Esophagus (tissue), 2 donors: ENCODE measurements at regions not wholly inside any gene's neighbourhood (a gene's known extent, or its start where the extent isn't known, plus 50 kb on each side); places are given as distances from the start of the nearest gene placed in this dataset.

Source experiments
- H3K27ac ChIP-seq, 2 donors: one replicate each; pipeline ENCODE4 v1.5.1; 2013; ENCODE audit warnings: low read depth in 2 of 2, mild to moderate bottlenecking in 2 of 2, inconsistent platforms in 1 of 2, low read length in 1 of 2, moderate library complexity in 1 of 2
- H3K27me3 ChIP-seq, 2 donors: one replicate each; pipeline ENCODE4 v1.6.1; 2013; ENCODE audit warnings: low read length in 2 of 2, control low read depth in 1 of 2, mild to moderate bottlenecking in 1 of 2; ENCODE audit not compliant: insufficient read depth in 2 of 2, control insufficient read depth in 1 of 2
- H3K36me3 ChIP-seq, 2 donors: one replicate each; pipeline ENCODE4 v1.6.1; 2013; ENCODE audit warnings: low read length in 1 of 2; ENCODE audit not compliant: control insufficient read depth in 2 of 2, insufficient read depth in 2 of 2
- H3K4me1 ChIP-seq, 2 donors: one replicate each; pipeline ENCODE4 v1.6.1; 2013; ENCODE audit warnings: low read length in 1 of 2; ENCODE audit not compliant: control insufficient read depth in 2 of 2, insufficient read depth in 2 of 2
- H3K4me3 ChIP-seq, 2 donors: one replicate each; pipeline ENCODE4 v1.5.1; 2013; ENCODE audit warnings: low read length in 2 of 2, mild to moderate bottlenecking in 2 of 2, low read depth in 1 of 2, moderate library complexity in 1 of 2
- H3K9me3 ChIP-seq, 2 donors: one replicate each; pipeline ENCODE4 v1.6.1; 2013; ENCODE audit warnings: mild to moderate bottlenecking in 2 of 2, low read depth in 1 of 2, low read length in 1 of 2, moderate library complexity in 1 of 2; ENCODE audit not compliant: control insufficient read depth in 2 of 2, insufficient read depth in 1 of 2
- WGBS, 2 donors: extraction: QIAGEN DNeasy Blood & Tissue Kit; methylation state at CpG; one replicate each; pipeline ENCODE4 v1.1.7; 2013; 5-methylcytosine and 5-hydroxymethylcytosine counted together
- donor health status: healthy with polysubstance abuse.
- donor health status: Bipolar disorder and iron deficiency.

GRCh38 chr21:16145479-16145878 is 415.7 kb downstream of the USP25 start:
- Histone ChIP-seq H3K27ac (no peak overlapping the region), H3K36me3 (no peaks in the 10 kb centered on the region), H3K4me3 (no peak overlapping the region), H3K27me3 (no peaks in the 10 kb centered on the region), H3K4me1 (no peaks in the 10 kb centered on the region), H3K9me3 (no peaks in the 10 kb centered on the region)
- WGBS, 2 donors = 86 to 88% methylated on average over 7 of the region's 7 CpGs

DNA sequence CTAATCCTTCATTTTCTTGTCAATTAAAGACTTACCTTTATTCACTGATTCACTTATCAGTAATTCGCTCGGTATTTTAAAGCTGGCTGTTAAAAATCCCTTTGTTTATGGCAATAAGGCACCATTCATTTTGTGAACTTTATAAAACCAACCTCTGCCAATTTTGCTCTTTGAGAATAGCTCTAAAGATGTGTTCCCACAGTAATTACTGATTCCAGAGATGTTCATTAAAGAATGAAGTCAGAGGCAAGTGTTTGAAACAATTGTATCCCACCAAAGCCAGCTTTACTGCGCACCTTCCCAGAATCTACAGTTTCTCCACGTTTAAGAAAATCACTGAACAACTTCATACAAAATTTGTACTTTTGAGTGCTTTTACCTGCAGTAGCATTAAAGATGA is 424.5 kb downstream of the USP25 start:
- 90 to 94% methylated on average over 4 of the region's 4 CpGs for WGBS, 2 donors
- Histone ChIP-seq H3K4me1 (no peaks in the 10 kb centered on the region), H3K9me3 (no peaks in the 10 kb centered on the region), H3K4me3 (no peak overlapping the region), H3K27ac (no peak overlapping the region), H3K27me3 (no peaks in the 10 kb centered on the region), H3K36me3 (no peaks in the 10 kb centered on the region)

DNA sequence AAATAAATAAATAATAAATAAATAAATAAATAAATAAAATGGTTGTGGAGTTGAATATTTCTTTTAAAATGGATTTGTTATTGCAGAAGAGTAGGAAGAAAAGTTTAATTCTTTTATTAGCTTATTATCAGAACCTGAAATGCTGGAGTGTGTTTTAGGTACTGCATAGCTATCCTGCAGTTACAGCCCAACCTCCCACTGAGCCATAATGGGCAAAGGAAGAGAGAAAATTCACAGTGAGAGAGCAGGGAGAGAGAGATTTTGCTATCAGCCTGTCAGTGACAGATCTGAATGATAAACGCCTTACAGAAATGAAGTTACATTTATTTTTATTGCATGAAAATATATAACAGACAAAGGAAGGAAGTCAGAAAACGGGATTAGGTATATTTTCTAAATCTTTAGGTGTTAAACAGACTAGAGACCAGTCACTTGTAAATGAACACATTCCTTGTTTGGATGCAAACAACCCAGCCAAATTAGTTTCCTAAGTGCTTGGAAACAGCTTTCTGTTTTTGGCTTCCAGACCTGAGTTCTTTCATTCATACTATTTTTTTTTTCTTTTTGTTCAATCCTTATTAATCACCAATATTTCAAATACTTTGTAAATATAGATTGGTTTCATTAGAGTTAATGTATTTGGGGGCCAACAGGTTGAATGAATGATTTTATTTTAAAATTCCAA is 425.3 kb downstream of the USP25 start:
- H3K4me3 ChIP-seq = no peak overlapping the region
- no peaks in the 10 kb centered on the region for H3K9me3 ChIP-seq
- H3K27ac ChIP-seq = no peak overlapping the region
- no peaks in the 10 kb centered on the region for H3K4me1 ChIP-seq
- H3K27me3 ChIP-seq = no peaks in the 10 kb centered on the region
- WGBS, 2 donors = 67 to 84% methylated on average over 2 of the region's 2 CpGs
- H3K36me3 ChIP-seq = no peaks in the 10 kb centered on the region

- Histone ChIP-seq H3K4me1 (no peaks in the 10 kb centered on the region), H3K4me3 (no peak overlapping the region), H3K27ac (no peak overlapping the region), H3K9me3 (no peaks in the 10 kb centered on the region), H3K27me3 (no peaks in the 10 kb centered on the region), H3K36me3 (no peaks in the 10 kb centered on the region)
Observed at GRCh38 chr21:16156841-16157489, 427.2 kb downstream of the USP25 start.

- Histone ChIP-seq H3K36me3 (no peaks in the 10 kb centered on the region), H3K4me3 (no peak overlapping the region), H3K27me3 (no peaks in the 10 kb centered on the region), H3K9me3 (no peaks in the 10 kb centered on the region), H3K4me1 (no peaks in the 10 kb centered on the region), H3K27ac (no peak overlapping the region)
- 58 to 68% methylated on average over 5 of the region's 5 CpGs for WGBS, 2 donors
Observed at GRCh38 chr21:16159213-16159970, 429.6 kb downstream of the USP25 start.

DNA sequence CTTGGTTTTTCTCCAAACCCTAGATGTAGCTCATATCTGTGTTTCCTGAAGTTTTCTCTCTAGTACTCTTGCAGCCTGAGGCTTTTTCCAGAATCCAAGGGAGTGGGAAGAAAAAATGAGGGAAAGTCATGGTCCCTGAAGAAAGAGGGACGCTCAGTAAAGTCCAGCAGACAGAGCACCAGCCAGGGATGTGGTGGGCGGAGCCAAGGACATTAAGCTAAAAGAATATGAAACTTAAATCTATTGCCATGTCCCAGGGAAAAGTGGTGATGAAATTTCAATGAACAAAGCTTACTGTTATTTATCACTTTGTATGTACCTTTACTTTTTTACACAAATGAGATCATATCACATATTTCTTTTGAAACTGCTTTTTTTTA is 430.2 kb downstream of the USP25 start:
- Histone ChIP-seq H3K27me3 (no peaks in the 10 kb centered on the region), H3K9me3 (no peaks in the 10 kb centered on the region), H3K27ac (no peak overlapping the region), H3K36me3 (no peaks in the 10 kb centered on the region), H3K4me3 (no peak overlapping the region), H3K4me1 (no peaks in the 10 kb centered on the region)
- WGBS, 2 donors = 89 to 91% methylated on average over 2 of the region's 2 CpGs

DNA sequence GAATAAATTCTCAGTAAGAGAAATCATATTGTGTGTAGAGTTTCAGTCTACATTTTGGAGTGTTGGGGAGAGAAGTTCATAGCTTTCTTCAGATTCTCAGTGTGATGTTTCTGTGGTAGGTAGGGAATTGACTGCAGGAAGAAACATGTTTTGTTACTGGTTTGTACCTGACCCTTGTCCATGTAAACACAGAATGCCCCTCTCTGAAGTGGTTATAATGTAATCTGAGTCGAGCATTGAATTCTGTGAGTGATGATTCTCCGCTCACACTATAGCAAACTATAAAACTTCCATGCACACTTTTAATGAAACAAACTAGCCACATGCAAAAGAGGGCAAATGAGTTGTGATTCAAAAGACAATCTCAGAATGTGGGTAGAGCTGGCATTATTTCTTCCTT is 433.2 kb downstream of the USP25 start:
- Histone ChIP-seq H3K27ac (no peak overlapping the region), H3K4me1 (no peaks in the 10 kb centered on the region), H3K27me3 (no peaks in the 10 kb centered on the region), H3K36me3 (no peaks in the 10 kb centered on the region), H3K9me3 (no peaks in the 10 kb centered on the region), H3K4me3 (no peak overlapping the region)
- 74 to 75% methylated on average over 2 of the region's 2 CpGs for WGBS, 2 donors

GRCh38 chr21:16169102-16169511 is 439.3 kb downstream of the USP25 start:
- WGBS, 2 donors = 50 to 62% methylated on average over 4 of the region's 4 CpGs
- H3K27me3 ChIP-seq = no peaks in the 10 kb centered on the region
- no peaks in the 10 kb centered on the region for H3K4me1 ChIP-seq
- H3K9me3 ChIP-seq = no peaks in the 10 kb centered on the region
- H3K36me3 ChIP-seq = no peaks in the 10 kb centered on the region
- no peak overlapping the region for H3K4me3 ChIP-seq
- H3K27ac ChIP-seq = no peak overlapping the region

- no peaks in the 10 kb centered on the region for H3K36me3 ChIP-seq
- 74 to 78% methylated on average over 1 of the region's 1 CpG for WGBS, 2 donors
- no peaks in the 10 kb centered on the region for H3K9me3 ChIP-seq
- no peaks in the 10 kb centered on the region for H3K4me1 ChIP-seq
- no peaks in the 10 kb centered on the region for H3K27me3 ChIP-seq
- no peak overlapping the region for H3K4me3 ChIP-seq
- H3K27ac ChIP-seq = no peak overlapping the region
Observed at GRCh38 chr21:16169779-16170178, 440.0 kb downstream of the USP25 start.

GRCh38 chr21:16176570-16176969 is 446.8 kb downstream of the USP25 start:
- H3K36me3 ChIP-seq = no peaks in the 10 kb centered on the region

More at GRCh38 chr21:16176570-16176969, 446.8 kb downstream of the USP25 start:
- Histone ChIP-seq H3K27ac (no peak overlapping the region), H3K4me1 (no peaks in the 10 kb centered on the region), H3K9me3 (no peaks in the 10 kb centered on the region), H3K4me3 (no peak overlapping the region), H3K27me3 (no peaks in the 10 kb centered on the region)
